Suprapubic skin (tissue), 4 donors: ENCODE measurements at regions not wholly inside any gene's neighbourhood (a gene's known extent, or its start where the extent isn't known, plus 50 kb on each side); places are given as distances from the start of the nearest gene placed in this dataset.

Experiments
- DNase-seq, 2 donors: peaks; one replicate each; pipeline ENCODE4 v3.0.0-alpha.2; 2019; ENCODE audit warnings: low spot score in 2 of 2
- H3K27ac ChIP-seq: fragments of 200-600 bp; sonication (generic); one replicate; pipeline ENCODE4 v1.5.1; 2019
- H3K27me3 ChIP-seq: fragments of 200-600 bp; sonication (generic); one replicate; pipeline ENCODE4 v1.5.1; 2019
- H3K36me3 ChIP-seq: fragments of 200-600 bp; sonication (generic); one replicate; pipeline ENCODE4 v1.5.1; 2019
- H3K4me1 ChIP-seq: fragments of 200-600 bp; sonication (generic); one replicate; pipeline ENCODE4 v1.5.1; 2019
- H3K4me3 ChIP-seq: fragments of 200-600 bp; sonication (generic); one replicate; pipeline ENCODE4 v1.5.1; 2019; ENCODE audit warnings: mild to moderate bottlenecking
- H3K9me3 ChIP-seq: fragments of 200-600 bp; sonication (generic); one replicate; pipeline ENCODE4 v1.5.1; 2019
- CTCF ChIP-seq, 2 donors: fragments of 200-600 bp in 1 of 2; fragments of 450-650 bp in 1 of 2; sonication (generic) in 1 of 2; IDR thresholded peaks; one replicate each; pipeline ENCODE4 v1.5.1; 2016 to 2019; ENCODE audit warnings: antibody characterized with exemption in 2 of 2, mild to moderate bottlenecking in 1 of 2, moderate library complexity in 1 of 2
- EP300 ChIP-seq: sonication (generic); formaldehyde crosslinking; IDR thresholded peaks from one replicate; pipeline ENCODE4 v1.6.1; 2017; ENCODE audit warnings: antibody characterized with exemption
- POLR2A ChIP-seq, 2 donors: fragments of 450-650 bp; IDR thresholded peaks; one replicate each; pipeline ENCODE4 v1.6.1; 2017; ENCODE audit warnings: antibody characterized with exemption in 2 of 2, mild to moderate bottlenecking in 2 of 2, moderate library complexity in 2 of 2
- POLR2AphosphoS5 ChIP-seq, 3 donors: sonication (generic); formaldehyde crosslinking; IDR thresholded peaks; one replicate each; pipeline ENCODE4 v1.6.1; 2017; ENCODE audit warnings: antibody characterized with exemption in 3 of 3
- WGBS: methylation state at CpG from one replicate; pipeline ENCODE4 v1.1.5; 2018; 5-methylcytosine and 5-hydroxymethylcytosine counted together

- 55% methylated on average over 4 of the region's 4 CpGs for WGBS
- H3K27ac ChIP-seq = no peak overlapping the region
- TF ChIP-seq POLR2AphosphoS5 (IDR thresholded peaks at IDR 0.05) (no peak), EP300 (no peak), POLR2A (IDR thresholded peaks at IDR 0.05) (no peak), CTCF (IDR thresholded peaks at IDR 0.05) (no peak)
- no peaks in the 10 kb centered on the region for H3K27me3 ChIP-seq
- no peaks in the 10 kb centered on the region for H3K36me3 ChIP-seq
- H3K4me3 ChIP-seq = no peak overlapping the region
- no peaks in the 10 kb centered on the region for H3K4me1 ChIP-seq
- H3K9me3 ChIP-seq = no peaks in the 10 kb centered on the region
- no peak for DNase-seq
Measured at GRCh38 chr16:7278636-7279035, 54.0 kb upstream of the RBFOX1 start.

DNA sequence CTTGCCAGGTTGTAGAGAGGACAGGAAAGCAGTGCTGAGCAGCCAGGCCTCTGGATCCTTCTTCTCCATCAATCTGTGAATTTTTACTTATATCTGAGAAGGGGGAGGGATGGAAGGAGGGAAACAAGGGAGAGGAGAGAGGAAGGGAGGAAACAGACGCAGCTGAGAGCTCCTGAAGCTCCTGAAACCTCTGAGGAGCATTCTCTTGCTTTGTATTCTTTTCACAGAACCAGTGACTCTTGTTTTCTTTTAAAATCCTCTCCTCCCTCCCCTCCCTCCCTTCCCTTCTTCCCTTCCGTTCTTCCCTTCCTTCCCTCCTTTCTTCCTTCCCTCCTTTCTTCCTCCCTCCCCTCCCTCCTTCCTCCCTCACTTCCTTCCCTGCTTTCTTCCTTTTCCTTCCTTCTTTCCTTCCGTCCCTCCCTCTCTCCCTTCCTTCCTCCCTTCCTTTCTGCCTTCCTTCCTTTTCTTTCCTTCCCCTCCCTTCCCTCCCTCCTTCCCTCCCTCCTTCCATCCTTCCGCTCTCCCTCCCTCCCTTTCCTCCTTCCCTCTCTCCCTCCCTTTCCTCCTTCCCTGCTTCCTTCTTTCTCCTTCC lies 60.0 kb upstream of the RBFOX1 start:
- no peaks in the 10 kb centered on the region for H3K36me3 ChIP-seq
- no peak for DNase-seq
- no peak for TF ChIP-seq POLR2AphosphoS5 (IDR thresholded peaks at IDR 0.05)
- TF ChIP-seq CTCF (IDR thresholded peaks at IDR 0.05) = no peak
- TF ChIP-seq POLR2A (IDR thresholded peaks at IDR 0.05) = no peak
- TF ChIP-seq EP300 = no peak
- H3K27ac ChIP-seq = no peak overlapping the region
- no peaks in the 10 kb centered on the region for H3K9me3 ChIP-seq
- H3K4me3 ChIP-seq = no peak overlapping the region
- H3K27me3 ChIP-seq = no peaks in the 10 kb centered on the region
- peaks cover 4% of the 10 kb centered on the region for H3K4me1 ChIP-seq
- 74% methylated on average over 4 of the region's 4 CpGs for WGBS

GRCh38 chr16:7271486-7271885 lies 61.2 kb upstream of the RBFOX1 start:
- Histone ChIP-seq H3K9me3 (no peaks in the 10 kb centered on the region), H3K4me3 (no peak overlapping the region), H3K27ac (no peak overlapping the region), H3K36me3 (no peaks in the 10 kb centered on the region), H3K27me3 (no peaks in the 10 kb centered on the region), H3K4me1 (peaks cover 4% of the 10 kb centered on the region)
- WGBS = 60% methylated on average over 5 of the region's 5 CpGs
- TF ChIP-seq CTCF (IDR thresholded peaks at IDR 0.05) (no peak), EP300 (no peak), POLR2AphosphoS5 (IDR thresholded peaks at IDR 0.05) (no peak), POLR2A (IDR thresholded peaks at IDR 0.05) (no peak)
- no peak for DNase-seq

GRCh38 chr16:7270823-7271222 lies 61.8 kb upstream of the RBFOX1 start:
- H3K9me3 ChIP-seq = no peaks in the 10 kb centered on the region
- no peaks in the 10 kb centered on the region for H3K36me3 ChIP-seq
- WGBS = 34% methylated on average over 3 of the region's 3 CpGs
- H3K4me1 ChIP-seq = peaks cover 4% of the 10 kb centered on the region
- TF ChIP-seq POLR2A (IDR thresholded peaks at IDR 0.05) (no peak), CTCF (IDR thresholded peaks at IDR 0.05) (no peak), POLR2AphosphoS5 (IDR thresholded peaks at IDR 0.05) (no peak), EP300 (no peak)
- H3K4me3 ChIP-seq = no peak overlapping the region
- H3K27ac ChIP-seq = no peak overlapping the region
- DNase-seq = no peak
- no peaks in the 10 kb centered on the region for H3K27me3 ChIP-seq

DNA sequence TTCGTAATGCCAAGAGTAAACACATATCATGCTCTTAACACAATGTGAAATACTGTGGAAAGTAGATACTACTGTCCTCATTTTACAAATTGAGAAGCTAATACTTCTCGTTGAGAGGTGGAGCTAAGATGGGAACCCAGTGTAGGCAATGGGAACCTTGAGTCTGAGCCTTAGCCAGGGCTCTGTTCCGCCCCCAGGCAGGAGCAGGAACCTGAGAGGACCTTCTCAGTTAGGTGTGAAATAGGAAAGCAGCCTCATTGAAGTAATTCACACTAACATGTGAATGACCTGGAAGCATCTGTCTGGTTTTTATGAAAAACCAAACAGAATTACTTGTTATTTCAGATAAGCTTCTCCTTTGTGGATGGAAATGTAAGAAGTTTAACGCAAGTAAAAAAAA lies 62.6 kb upstream of the RBFOX1 start:
- Histone ChIP-seq H3K4me1 (peaks cover 4% of the 10 kb centered on the region), H3K36me3 (no peaks in the 10 kb centered on the region), H3K4me3 (no peak overlapping the region), H3K27ac (no peak overlapping the region), H3K9me3 (no peaks in the 10 kb centered on the region), H3K27me3 (no peaks in the 10 kb centered on the region)
- no peak for TF ChIP-seq CTCF (IDR thresholded peaks at IDR 0.05)
- no peak for TF ChIP-seq POLR2AphosphoS5 (IDR thresholded peaks at IDR 0.05)
- no peak for TF ChIP-seq EP300
- no peak for TF ChIP-seq POLR2A (IDR thresholded peaks at IDR 0.05)
- WGBS = 68% methylated on average over 4 of the region's 4 CpGs
- DNase-seq = no peak
